ENCODE measurements at regions not wholly inside any gene's neighbourhood (a gene's known extent, or its start where the extent isn't known, plus 50 kb on each side); places are given as distances from the start of the nearest gene placed in this dataset.

- no peak for DNase-seq
- no peaks in the 10 kb centered on the region for H3K36me3 ChIP-seq (ENCODE audit: control insufficient read depth in 4 of 4, insufficient read depth in 4 of 4, low read length in 3 of 4)
- no peak overlapping the region for H3K27ac ChIP-seq (ENCODE audit: insufficient read depth in 1 of 2, low read depth in 1 of 2, low read length in 2 of 2, poor library complexity in 1 of 2, severe bottlenecking in 2 of 2)
- ChIA-PET CTCF (no interaction called here), POLR2A (no interaction called here)
- 100% methylated on average over 3 of the region's 3 CpGs for WGBS (ENCODE audit: insufficient coverage)
- H3K9me3 ChIP-seq (ENCODE audit: control extremely low read depth in 1 of 5, control insufficient read depth in 4 of 5, insufficient read depth in 2 of 5, low read depth in 1 of 5, low read length in 4 of 5): no peaks in the 10 kb centered on the region
- H3K27me3 ChIP-seq (replicated peaks in 2 of 5; ENCODE audit: control insufficient read depth in 4 of 5, insufficient read depth in 5 of 5, low read length in 4 of 5): no peaks in the 10 kb centered on the region
- H3K4me3 ChIP-seq (ENCODE audit: control insufficient read depth in 1 of 7, extremely low read depth in 1 of 7, insufficient read depth in 4 of 7, low read depth in 2 of 7, low read length in 6 of 7): no peak overlapping the region
- H3K4me1 ChIP-seq (ENCODE audit: control extremely low read depth in 1 of 4, control insufficient read depth in 4 of 4, insufficient read depth in 4 of 4, low read length in 3 of 4): peaks cover 0 to 19% (median 0%) of the 10 kb centered on the region in 4 experiments
These were observed 257.1 kb upstream of the STT3B start for GRCh38 chr3:31275583-31275982.

GRCh38 chr3:31277582-31277981, 255.1 kb upstream of the STT3B start:
- no peaks in the 10 kb centered on the region for H3K9me3 ChIP-seq (ENCODE audit: control extremely low read depth in 1 of 5, control insufficient read depth in 4 of 5, insufficient read depth in 2 of 5, low read depth in 1 of 5, low read length in 4 of 5)
- DNase-seq: no peak
- no peaks in the 10 kb centered on the region for H3K36me3 ChIP-seq (ENCODE audit: control insufficient read depth in 4 of 4, insufficient read depth in 4 of 4, low read length in 3 of 4)
- POLR2A ChIA-PET: no interaction called here
- H3K4me1 ChIP-seq (ENCODE audit: control extremely low read depth in 1 of 4, control insufficient read depth in 4 of 4, insufficient read depth in 4 of 4, low read length in 3 of 4): peaks cover 0 to 2% (median 0%) of the 10 kb centered on the region in 4 experiments
- 86% methylated on average over 2 of the region's 2 CpGs for WGBS (ENCODE audit: insufficient coverage)
- H3K27ac ChIP-seq (ENCODE audit: insufficient read depth in 1 of 2, low read depth in 1 of 2, low read length in 2 of 2, poor library complexity in 1 of 2, severe bottlenecking in 2 of 2): no peak overlapping the region
- H3K27me3 ChIP-seq (replicated peaks in 2 of 5; ENCODE audit: control insufficient read depth in 4 of 5, insufficient read depth in 5 of 5, low read length in 4 of 5): no peaks in the 10 kb centered on the region
- H3K4me3 ChIP-seq (ENCODE audit: control insufficient read depth in 1 of 7, extremely low read depth in 1 of 7, insufficient read depth in 4 of 7, low read depth in 2 of 7, low read length in 6 of 7): no peak overlapping the region
- CTCF ChIA-PET: interaction anchor here (1.1 to 1.5 kb wide), 2 partner anchors 26 to 58 kb away, joined by 3 read pairs; no protein-coding TSS in a partner anchor

- Histone ChIP-seq H3K4me3 (ENCODE audit: control insufficient read depth in 1 of 7, extremely low read depth in 1 of 7, insufficient read depth in 4 of 7, low read depth in 2 of 7, low read length in 6 of 7) (no peak overlapping the region), H3K36me3 (ENCODE audit: control insufficient read depth in 4 of 4, insufficient read depth in 4 of 4, low read length in 3 of 4) (no peaks in the 10 kb centered on the region), H3K4me1 (ENCODE audit: control extremely low read depth in 1 of 4, control insufficient read depth in 4 of 4, insufficient read depth in 4 of 4, low read length in 3 of 4) (peaks cover 0 to 2% (median 0%) of the 10 kb centered on the region in 4 experiments), H3K9me3 (ENCODE audit: control extremely low read depth in 1 of 5, control insufficient read depth in 4 of 5, insufficient read depth in 2 of 5, low read depth in 1 of 5, low read length in 4 of 5) (no peaks in the 10 kb centered on the region), H3K27ac (ENCODE audit: insufficient read depth in 1 of 2, low read depth in 1 of 2, low read length in 2 of 2, poor library complexity in 1 of 2, severe bottlenecking in 2 of 2) (no peak overlapping the region), H3K27me3 (replicated peaks in 2 of 5; ENCODE audit: control insufficient read depth in 4 of 5, insufficient read depth in 5 of 5, low read length in 4 of 5) (no peaks in the 10 kb centered on the region)
- no peak for DNase-seq
- WGBS (ENCODE audit: insufficient coverage): 97% methylated on average over 5 of the region's 5 CpGs
- ChIA-PET POLR2A (no interaction called here), CTCF (interaction anchor here (1.0 to 1.5 kb wide), 4 partner anchors 10 to 59 kb away, joined by 3 to 4 read pairs (median 3); no protein-coding TSS in a partner anchor)
These were observed 254.2 kb upstream of the STT3B start for GRCh38 chr3:31278532-31278931.

- H3K27ac ChIP-seq (ENCODE audit: insufficient read depth in 1 of 2, low read depth in 1 of 2, low read length in 2 of 2, poor library complexity in 1 of 2, severe bottlenecking in 2 of 2): no peak overlapping the region
- POLR2A ChIA-PET: no interaction called here
- H3K4me3 ChIP-seq (ENCODE audit: control insufficient read depth in 1 of 7, extremely low read depth in 1 of 7, insufficient read depth in 4 of 7, low read depth in 2 of 7, low read length in 6 of 7): no peak overlapping the region
- DNase-seq: no peak
- no peaks in the 10 kb centered on the region for H3K36me3 ChIP-seq (ENCODE audit: control insufficient read depth in 4 of 4, insufficient read depth in 4 of 4, low read length in 3 of 4)
- CTCF ChIA-PET: interaction anchor here (0.7 to 1.7 kb wide), 2 partner anchors 33 to 69 kb away, joined by 3 read pairs; no protein-coding TSS in a partner anchor
- H3K9me3 ChIP-seq (ENCODE audit: control extremely low read depth in 1 of 5, control insufficient read depth in 4 of 5, insufficient read depth in 2 of 5, low read depth in 1 of 5, low read length in 4 of 5): no peaks in the 10 kb centered on the region
- peaks cover 0 to 7% (median 0%) of the 10 kb centered on the region in 4 experiments for H3K4me1 ChIP-seq (ENCODE audit: control extremely low read depth in 1 of 4, control insufficient read depth in 4 of 4, insufficient read depth in 4 of 4, low read length in 3 of 4)
- no CpG with 5 or more reads among the region's 1 CpG for WGBS (ENCODE audit: insufficient coverage)
- H3K27me3 ChIP-seq (replicated peaks in 2 of 5; ENCODE audit: control insufficient read depth in 4 of 5, insufficient read depth in 5 of 5, low read length in 4 of 5): no peaks in the 10 kb centered on the region
These were observed 247.9 kb upstream of the STT3B start for GRCh38 chr3:31284776-31285175.

- no peaks in the 10 kb centered on the region for H3K27me3 ChIP-seq (replicated peaks in 2 of 5; ENCODE audit: control insufficient read depth in 4 of 5, insufficient read depth in 5 of 5, low read length in 4 of 5)
- CTCF ChIA-PET: interaction anchor here (0.6 to 1.7 kb wide), 2 partner anchors 34 to 224 kb away, joined by 3 read pairs; no protein-coding TSS in a partner anchor
- POLR2A ChIA-PET: no interaction called here
- no peak overlapping the region for H3K4me3 ChIP-seq (ENCODE audit: control insufficient read depth in 1 of 7, extremely low read depth in 1 of 7, insufficient read depth in 4 of 7, low read depth in 2 of 7, low read length in 6 of 7)
- DNase-seq: no peak
- H3K36me3 ChIP-seq (ENCODE audit: control insufficient read depth in 4 of 4, insufficient read depth in 4 of 4, low read length in 3 of 4): no peaks in the 10 kb centered on the region
- peaks cover 0 to 8% (median 0%) of the 10 kb centered on the region in 4 experiments for H3K4me1 ChIP-seq (ENCODE audit: control extremely low read depth in 1 of 4, control insufficient read depth in 4 of 4, insufficient read depth in 4 of 4, low read length in 3 of 4)
- no peak overlapping the region for H3K27ac ChIP-seq (ENCODE audit: insufficient read depth in 1 of 2, low read depth in 1 of 2, low read length in 2 of 2, poor library complexity in 1 of 2, severe bottlenecking in 2 of 2)
- 100% methylated on average over 1 of the region's 2 CpGs for WGBS (ENCODE audit: insufficient coverage)
- H3K9me3 ChIP-seq (ENCODE audit: control extremely low read depth in 1 of 5, control insufficient read depth in 4 of 5, insufficient read depth in 2 of 5, low read depth in 1 of 5, low read length in 4 of 5): no peaks in the 10 kb centered on the region
These were observed 246.8 kb upstream of the STT3B start for GRCh38 chr3:31285833-31286486.

- Histone ChIP-seq H3K36me3 (ENCODE audit: control insufficient read depth in 4 of 4, insufficient read depth in 4 of 4, low read length in 3 of 4) (no peaks in the 10 kb centered on the region), H3K27ac (ENCODE audit: insufficient read depth in 1 of 2, low read depth in 1 of 2, low read length in 2 of 2, poor library complexity in 1 of 2, severe bottlenecking in 2 of 2) (no peak overlapping the region), H3K9me3 (ENCODE audit: control extremely low read depth in 1 of 5, control insufficient read depth in 4 of 5, insufficient read depth in 2 of 5, low read depth in 1 of 5, low read length in 4 of 5) (no peaks in the 10 kb centered on the region), H3K4me1 (ENCODE audit: control extremely low read depth in 1 of 4, control insufficient read depth in 4 of 4, insufficient read depth in 4 of 4, low read length in 3 of 4) (peaks cover 0 to 8% (median 0%) of the 10 kb centered on the region in 4 experiments), H3K27me3 (replicated peaks in 2 of 5; ENCODE audit: control insufficient read depth in 4 of 5, insufficient read depth in 5 of 5, low read length in 4 of 5) (no peaks in the 10 kb centered on the region), H3K4me3 (ENCODE audit: control insufficient read depth in 1 of 7, extremely low read depth in 1 of 7, insufficient read depth in 4 of 7, low read depth in 2 of 7, low read length in 6 of 7) (no peak overlapping the region)
- ChIA-PET CTCF (interaction anchor here (0.7 kb wide), 1 partner anchor 70 kb away, joined by 3 read pairs; no protein-coding TSS in a partner anchor), POLR2A (no interaction called here)
- 100% methylated on average over 5 of the region's 9 CpGs for WGBS (ENCODE audit: insufficient coverage)
- DNase-seq: no peak
These were observed 244.5 kb upstream of the STT3B start for GRCh38 chr3:31288224-31288623.

GRCh38 chr3:31288641-31289100, 244.1 kb upstream of the STT3B start:
- Histone ChIP-seq H3K4me3 (ENCODE audit: control insufficient read depth in 1 of 7, extremely low read depth in 1 of 7, insufficient read depth in 4 of 7, low read depth in 2 of 7, low read length in 6 of 7) (no peak overlapping the region), H3K36me3 (ENCODE audit: control insufficient read depth in 4 of 4, insufficient read depth in 4 of 4, low read length in 3 of 4) (no peaks in the 10 kb centered on the region), H3K4me1 (ENCODE audit: control extremely low read depth in 1 of 4, control insufficient read depth in 4 of 4, insufficient read depth in 4 of 4, low read length in 3 of 4) (peaks cover 0 to 8% (median 0%) of the 10 kb centered on the region in 4 experiments), H3K27me3 (replicated peaks in 2 of 5; ENCODE audit: control insufficient read depth in 4 of 5, insufficient read depth in 5 of 5, low read length in 4 of 5) (no peaks in the 10 kb centered on the region), H3K9me3 (ENCODE audit: control extremely low read depth in 1 of 5, control insufficient read depth in 4 of 5, insufficient read depth in 2 of 5, low read depth in 1 of 5, low read length in 4 of 5) (no peaks in the 10 kb centered on the region), H3K27ac (ENCODE audit: insufficient read depth in 1 of 2, low read depth in 1 of 2, low read length in 2 of 2, poor library complexity in 1 of 2, severe bottlenecking in 2 of 2) (no peak overlapping the region)
- ChIA-PET POLR2A (no interaction called here), CTCF (no interaction called here)
- DNase-seq: peak in 1 of 3 donors; percentile 10
- WGBS (ENCODE audit: insufficient coverage): 96% methylated on average over 4 of the region's 8 CpGs
